Activated CD4-positive, alpha-beta T cell treated with anti-CD3 and anti-CD28 coated beads, Interleukin-10, Interleukin-2, amounts not matched to agents 100 ng/mL and 50 ng/mL, durations not matched to agents 16 hours and 8 hours (primary cell): ENCODE measurements at regions not wholly inside any gene's neighbourhood (a gene's known extent, or its start where the extent isn't known, plus 50 kb on each side); places are given as distances from the start of the nearest gene placed in this dataset.
"Not testable (repeated sequence)": the region's sequence is repeated elsewhere in the genome, so short reads cannot be mapped to it uniquely, and the experiment has no call there.

Experiments used
- DNase-seq: peaks from one replicate; pipeline ENCODE4 v3.0.0-alpha.2; 2020

- DNase-seq, result no peak
Observed at GRCh38 chr7:3165681-3166580, 122.3 kb upstream of the CARD11 start.

- DNase-seq, result no peak
Observed at GRCh38 chr7:3167551-3167950, 123.9 kb upstream of the CARD11 start.

GRCh38 chr7:3168370-3168769, 124.7 kb upstream of the CARD11 start:
- DNase-seq, result no peak

GRCh38 chr7:3168869-3169268, 125.2 kb upstream of the CARD11 start:
- no peak for DNase-seq

GRCh38 chr7:3172768-3173280, 128.2 kb upstream of the SDK1 start:
- DNase-seq, result no peak

- no peak for DNase-seq
Observed at GRCh38 chr7:3174515-3175284, 126.4 kb upstream of the SDK1 start.

- DNase-seq, result no peak
Observed at GRCh38 chr7:3175285-3175902, 125.7 kb upstream of the SDK1 start.

GRCh38 chr7:3176112-3177000, 124.7 kb upstream of the SDK1 start:
- no peak for DNase-seq

GRCh38 chr7:3177271-3177670, 123.8 kb upstream of the SDK1 start:
- DNase-seq, result no peak

GRCh38 chr7:3179456-3179855, 121.6 kb upstream of the SDK1 start:
- no peak for DNase-seq

GRCh38 chr7:3180604-3181003, 120.4 kb upstream of the SDK1 start:
- no peak for DNase-seq

- DNase-seq, result not testable (repeated sequence)
Observed at GRCh38 chr7:3182055-3182454, 119.0 kb upstream of the SDK1 start.

GRCh38 chr7:3187444-3188040, 113.5 kb upstream of the SDK1 start:
- DNase-seq, result no peak

- no peak for DNase-seq
Observed at GRCh38 chr7:3188946-3189345, 112.1 kb upstream of the SDK1 start.

- no peak for DNase-seq
Observed at GRCh38 chr7:3191548-3191947, 109.5 kb upstream of the SDK1 start.

GRCh38 chr7:3192669-3193068, 108.4 kb upstream of the SDK1 start:
- no peak for DNase-seq

- DNase-seq, result no peak
Observed at GRCh38 chr7:3193379-3194120, 107.5 kb upstream of the SDK1 start.

- DNase-seq, result no peak
Observed at GRCh38 chr7:3194501-3195141, 106.4 kb upstream of the SDK1 start.

GRCh38 chr7:3195160-3195559, 105.9 kb upstream of the SDK1 start:
- no peak for DNase-seq

- DNase-seq, result no peak
Observed at GRCh38 chr7:3196629-3197400, 104.2 kb upstream of the SDK1 start.
